ENCODE measurements at regions not wholly inside any gene's neighbourhood (a gene's known extent, or its start where the extent isn't known, plus 50 kb on each side); places are given as distances from the start of the nearest gene placed in this dataset.
"Not testable (repeated sequence)": the region's sequence is repeated elsewhere in the genome, so short reads cannot be mapped to it uniquely, and the experiment has no call there.

GRCh38 chr11:37474889-37475288, 876.9 kb upstream of the RAG2 start:
- DNase-seq: no peak

- DNase-seq: no peak
Observed at GRCh38 chr11:37468344-37468743, 870.3 kb upstream of the RAG2 start.

- no peak for DNase-seq
Observed at GRCh38 chr11:37465221-37465620, 867.2 kb upstream of the RAG2 start.

GRCh38 chr11:37459456-37459855, 861.4 kb upstream of the RAG2 start:
- DNase-seq: no peak

- DNase-seq: no peak
Observed at GRCh38 chr11:37456746-37457145, 858.7 kb upstream of the RAG2 start.

GRCh38 chr11:37451903-37452302, 853.9 kb upstream of the RAG2 start:
- DNase-seq: no peak

- no peak for DNase-seq
Observed at GRCh38 chr11:37450613-37451012, 852.6 kb upstream of the RAG2 start.

- no peak for DNase-seq
Observed at GRCh38 chr11:37449146-37449545, 851.1 kb upstream of the RAG2 start.

GRCh38 chr11:37442576-37442975, 844.5 kb upstream of the RAG2 start:
- DNase-seq: no peak

- DNase-seq: not testable (repeated sequence)
Observed at GRCh38 chr11:37431633-37432230, 833.7 kb upstream of the RAG2 start.

- not testable (repeated sequence) for DNase-seq
Observed at GRCh38 chr11:37430966-37431632, 833.1 kb upstream of the RAG2 start.

- no peak for DNase-seq
Observed at GRCh38 chr11:37422511-37422910, 824.5 kb upstream of the RAG2 start.

- DNase-seq: no peak
Observed at GRCh38 chr11:37411289-37411688, 813.3 kb upstream of the RAG2 start.

- DNase-seq: no peak
Observed at GRCh38 chr11:37409124-37409523, 811.1 kb upstream of the RAG2 start.

- no peak for DNase-seq
Observed at GRCh38 chr11:37407461-37407860, 809.4 kb upstream of the RAG2 start.

- no peak for DNase-seq
Observed at GRCh38 chr11:37406651-37407050, 808.6 kb upstream of the RAG2 start.

- DNase-seq: no peak
Observed at GRCh38 chr11:37404231-37404630, 806.2 kb upstream of the RAG2 start.

GRCh38 chr11:37402663-37403062, 804.6 kb upstream of the RAG2 start:
- DNase-seq: no peak

- no peak for DNase-seq
Observed at GRCh38 chr11:37394236-37394870, 796.3 kb upstream of the RAG2 start.

GRCh38 chr11:37391615-37392014, 793.6 kb upstream of the RAG2 start:
- DNase-seq: no peak

- no peak for DNase-seq
Observed at GRCh38 chr11:37390576-37391083, 792.6 kb upstream of the RAG2 start.

GRCh38 chr11:37378958-37379357, 780.9 kb upstream of the RAG2 start:
- no peak for DNase-seq

- DNase-seq: no peak
Observed at GRCh38 chr11:37372667-37373066, 774.6 kb upstream of the RAG2 start.

- DNase-seq: no peak
Observed at GRCh38 chr11:37371346-37371970, 773.4 kb upstream of the RAG2 start.
